EL (cell line): ENCODE measurements at regions not wholly inside any gene's neighbourhood (a gene's known extent, or its start where the extent isn't known, plus 50 kb on each side); places are given as distances from the start of the nearest gene placed in this dataset.

ENCODE experiments used
- DNase-seq: peaks from one replicate; pipeline ENCODE4 v3.0.0-alpha.2; 2016

DNA sequence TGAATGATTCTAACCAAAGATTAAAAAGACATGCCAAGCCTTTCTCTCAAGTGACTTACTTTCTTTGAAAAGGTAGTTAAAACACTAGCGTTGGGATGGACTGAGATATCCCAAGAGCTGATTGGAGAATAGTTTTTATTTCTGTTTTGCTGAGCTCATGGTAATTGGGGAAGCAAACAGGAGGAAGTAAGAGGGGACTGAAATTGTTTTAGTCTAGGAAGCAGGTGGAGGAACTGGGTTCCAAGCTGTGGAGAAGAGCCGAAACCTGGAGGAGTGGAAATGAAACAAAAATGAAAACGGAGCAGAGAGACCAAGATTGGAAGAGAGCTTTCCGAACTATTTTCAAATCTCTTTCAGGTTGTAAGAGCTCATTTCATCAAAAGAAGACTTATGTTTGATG, 59.9 kb upstream of the TENT5A start:
- DNase-seq = no peak

DNA sequence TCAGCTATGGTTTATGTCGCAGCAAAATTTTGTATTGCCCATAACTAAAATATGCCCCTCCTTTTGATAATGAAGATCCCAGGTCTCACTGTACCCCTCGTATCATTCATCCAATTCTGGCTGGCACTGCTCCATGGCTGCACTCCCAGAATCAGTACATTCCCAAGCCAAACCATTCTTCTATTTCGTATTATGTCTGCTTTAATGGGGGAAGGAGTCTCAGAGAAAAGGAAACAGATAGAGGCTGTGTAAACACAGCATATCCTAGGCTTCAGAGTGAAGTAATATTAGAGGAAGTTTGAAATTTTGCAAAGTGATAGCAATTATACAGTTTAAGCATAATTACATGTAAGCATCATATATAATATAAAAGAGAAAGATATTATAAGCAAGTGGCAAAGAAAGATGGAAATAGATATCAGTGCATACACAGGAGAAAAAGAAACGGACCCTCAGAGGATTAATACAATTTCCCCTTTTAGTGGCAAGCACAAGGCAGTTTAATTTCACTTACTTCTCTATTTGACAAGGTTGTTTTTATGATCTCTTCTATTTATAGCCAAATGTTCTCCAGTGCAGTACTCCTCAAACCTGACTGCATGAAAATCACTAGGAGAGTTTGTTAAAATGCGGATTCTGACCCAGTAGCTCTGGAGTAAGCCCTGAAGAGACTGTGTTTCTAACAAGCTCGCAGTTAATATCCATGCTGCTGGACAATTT, 56.5 kb upstream of the TENT5A start:
- no peak for DNase-seq

DNA sequence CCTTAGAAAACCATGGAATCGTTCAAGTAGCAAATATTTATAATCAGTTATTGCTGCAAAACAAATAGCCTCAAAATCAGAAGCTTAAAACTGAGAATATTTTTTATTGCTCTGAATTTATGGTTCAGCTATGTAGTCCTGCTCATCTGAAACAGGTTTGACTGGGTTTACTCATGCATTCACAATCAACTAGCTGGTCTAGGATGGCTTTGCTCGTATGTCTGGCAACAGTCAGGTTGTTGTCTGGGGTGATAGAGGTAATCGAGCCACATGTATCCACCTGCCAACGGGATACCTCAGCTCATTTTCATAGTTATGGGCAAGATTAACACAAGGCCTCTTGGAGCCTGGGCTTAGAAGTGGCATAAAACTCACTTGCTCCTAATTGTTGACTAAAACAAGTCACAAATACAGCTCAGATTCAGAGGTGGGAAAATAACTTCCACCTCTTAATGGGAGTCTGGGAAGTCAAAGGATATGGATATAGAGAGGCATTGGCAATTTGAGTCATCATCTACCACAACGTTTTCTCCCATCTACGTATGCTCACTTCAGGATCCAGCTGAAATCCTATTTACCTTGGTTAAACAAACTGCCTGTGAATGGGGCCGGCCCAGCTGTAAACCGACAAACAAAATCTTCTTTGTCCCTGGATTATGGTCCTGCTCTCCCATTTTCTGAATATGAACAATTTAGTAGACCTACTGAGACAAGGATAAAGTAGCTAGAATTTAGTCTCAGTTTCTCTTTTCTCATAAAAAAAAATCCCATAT, 54.5 kb upstream of the TENT5A start:
- no peak for DNase-seq

DNA sequence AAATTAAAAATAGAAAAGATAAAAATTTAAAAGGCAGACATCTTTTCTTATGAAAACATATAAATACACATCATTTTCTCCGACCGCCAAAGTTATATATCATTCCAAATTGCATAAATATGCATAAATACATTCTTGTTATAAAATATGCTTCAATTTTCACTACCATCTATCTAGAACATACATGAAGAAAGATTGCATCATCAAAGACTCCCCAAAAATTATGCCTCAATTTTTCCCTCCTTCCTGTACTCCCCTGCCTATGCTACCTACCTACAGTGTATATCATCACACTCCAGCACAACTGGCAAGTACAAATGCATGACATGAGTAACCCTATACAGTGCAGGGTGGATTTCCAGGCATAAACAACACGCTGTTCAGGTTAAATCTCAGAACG, 49.9 kb upstream of the TENT5A start:
- no peak for DNase-seq
